ENCODE measurements at regions not wholly inside any gene's neighbourhood (a gene's known extent, or its start where the extent isn't known, plus 50 kb on each side); places are given as distances from the start of the nearest gene placed in this dataset.

DNA sequence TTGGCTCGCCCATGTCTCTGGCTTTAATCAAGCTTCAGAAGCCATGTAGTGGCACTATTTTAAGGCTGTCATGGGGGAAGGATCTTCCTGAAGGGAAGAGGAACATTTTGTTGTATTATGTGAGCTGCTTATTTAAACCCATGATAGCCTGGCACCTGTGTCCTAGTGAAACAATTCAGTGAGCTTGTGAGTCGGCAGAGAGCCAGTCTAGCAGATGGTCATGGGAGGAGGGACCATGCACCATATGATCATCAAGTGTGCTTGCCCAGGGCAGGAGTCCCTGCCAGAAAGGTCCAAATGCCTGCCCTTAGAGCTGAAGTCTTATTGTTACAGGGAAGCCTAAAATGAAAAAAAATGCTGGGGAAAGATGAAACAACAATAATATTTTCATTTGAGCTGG, 132.9 kb downstream of the PRDM13 start:
- 27 to 28% methylated on average over 2 of the region's 2 CpGs for whole genome bisulfite sequencing, 2 donors
- TF ChIP-seq, protein P1, sequence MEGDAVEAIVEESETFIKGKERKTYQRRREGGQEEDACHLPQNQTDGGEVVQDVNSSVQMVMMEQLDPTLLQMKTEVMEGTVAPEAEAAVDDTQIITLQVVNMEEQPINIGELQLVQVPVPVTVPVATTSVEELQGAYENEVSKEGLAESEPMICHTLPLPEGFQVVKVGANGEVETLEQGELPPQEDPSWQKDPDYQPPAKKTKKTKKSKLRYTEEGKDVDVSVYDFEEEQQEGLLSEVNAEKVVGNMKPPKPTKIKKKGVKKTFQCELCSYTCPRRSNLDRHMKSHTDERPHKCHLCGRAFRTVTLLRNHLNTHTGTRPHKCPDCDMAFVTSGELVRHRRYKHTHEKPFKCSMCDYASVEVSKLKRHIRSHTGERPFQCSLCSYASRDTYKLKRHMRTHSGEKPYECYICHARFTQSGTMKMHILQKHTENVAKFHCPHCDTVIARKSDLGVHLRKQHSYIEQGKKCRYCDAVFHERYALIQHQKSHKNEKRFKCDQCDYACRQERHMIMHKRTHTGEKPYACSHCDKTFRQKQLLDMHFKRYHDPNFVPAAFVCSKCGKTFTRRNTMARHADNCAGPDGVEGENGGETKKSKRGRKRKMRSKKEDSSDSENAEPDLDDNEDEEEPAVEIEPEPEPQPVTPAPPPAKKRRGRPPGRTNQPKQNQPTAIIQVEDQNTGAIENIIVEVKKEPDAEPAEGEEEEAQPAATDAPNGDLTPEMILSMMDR (IDR thresholded peaks at IDR 0.05): no peak
- peak in 1 of 2 donors; percentile 6 for DNase-seq
- H3K27me3 ChIP-seq: peaks cover 0 to 45% (median 15%) of the 10 kb centered on the region in 7 donors
- ATAC-seq: peak in 3 of 8 donors; percentile 44 to 71 (median 52)
- H3K4me1 ChIP-seq: no peaks in the 10 kb centered on the region
- H3K9me3 ChIP-seq: no peaks in the 10 kb centered on the region
- intact Hi-C loops (cut with DNase I): loop anchor here in 1 of 10 donors (10.0 kb wide), 1 partner anchor 275 kb away; no protein-coding TSS in a partner anchor
- no peaks in the 10 kb centered on the region for H3K36me3 ChIP-seq
- H3K27ac ChIP-seq: no peak overlapping the region
- no peak overlapping the region for H3K4me3 ChIP-seq

DNA sequence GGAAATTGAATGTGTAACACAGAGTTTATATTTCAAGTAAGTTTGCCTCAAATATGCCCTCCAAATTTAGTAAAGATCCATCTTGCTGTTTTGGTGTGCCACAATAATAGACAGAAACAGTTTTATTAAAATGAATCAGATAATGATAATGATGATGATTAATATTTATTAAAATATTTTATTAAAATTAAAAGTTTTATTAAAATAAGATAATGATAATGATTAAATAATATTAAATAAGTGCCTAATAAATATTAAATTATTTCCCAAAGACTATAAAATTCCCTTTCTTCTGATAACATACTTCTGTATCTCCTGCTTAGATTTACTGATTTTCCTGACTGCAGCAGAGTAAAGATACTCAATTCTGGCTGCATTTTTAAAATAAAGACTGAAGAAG, 134.5 kb downstream of the PRDM13 start:
- DNase-seq (no peak), ATAC-seq (no peak)
- intact Hi-C loops (cut with DNase I): loop anchor here in 5 of 10 donors (5.0 to 10.0 kb wide), 4 partner anchors 136 to 274 kb away; partner anchors contain the start of gene PRDM13 (in 1 of the 5)
- Histone ChIP-seq H3K27me3 (peaks cover 0 to 40% (median 15%) of the 10 kb centered on the region in 7 donors), H3K4me1 (peaks cover 0 to 5% (median 0%) of the 10 kb centered on the region in 9 donors), H3K9me3 (no peaks in the 10 kb centered on the region), H3K36me3 (no peaks in the 10 kb centered on the region), H3K4me3 (no peak overlapping the region), H3K27ac (no peak overlapping the region)
- TF ChIP-seq, protein P1 (IDR thresholded peaks at IDR 0.05): no peak

DNA sequence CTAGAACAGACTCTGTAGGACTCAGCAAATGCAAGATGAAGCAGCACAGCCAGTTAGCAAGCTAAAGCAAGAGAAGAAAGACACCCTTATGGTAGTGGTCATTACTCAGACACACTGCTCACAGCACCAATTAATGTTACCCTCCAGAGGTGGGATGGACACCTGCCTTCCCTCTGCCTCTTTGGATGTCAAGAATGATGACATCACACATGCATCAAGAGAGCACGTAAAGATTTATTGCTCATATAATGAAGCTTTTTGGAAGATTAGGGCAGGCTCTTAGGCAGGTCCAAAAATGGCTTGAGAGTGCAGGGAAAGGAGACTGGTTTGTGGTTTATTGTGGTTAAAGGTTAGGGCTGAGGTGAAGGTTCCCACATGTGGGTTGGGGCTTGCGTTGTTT, 137.0 kb downstream of the PRDM13 start:
- ATAC-seq (no peak), DNase-seq (no peak)
- Histone ChIP-seq H3K27ac (no peak overlapping the region), H3K27me3 (peaks cover 0 to 46% (median 21%) of the 10 kb centered on the region in 7 donors), H3K9me3 (no peaks in the 10 kb centered on the region), H3K36me3 (no peaks in the 10 kb centered on the region), H3K4me3 (no peak overlapping the region), H3K4me1 (peaks cover 0 to 7% (median 0%) of the 10 kb centered on the region in 9 donors)
- TF ChIP-seq, protein P1 (IDR thresholded peaks at IDR 0.05): no peak
- WGBS, 2 donors: 77 to 90% methylated on average over 2 of the region's 2 CpGs
- intact Hi-C loops (cut with DNase I): loop anchor here in 6 of 10 donors (2.0 to 10.0 kb wide), 5 partner anchors 139 to 277 kb away; partner anchors contain the start of gene PRDM13 (in 1 of the 6)

DNA sequence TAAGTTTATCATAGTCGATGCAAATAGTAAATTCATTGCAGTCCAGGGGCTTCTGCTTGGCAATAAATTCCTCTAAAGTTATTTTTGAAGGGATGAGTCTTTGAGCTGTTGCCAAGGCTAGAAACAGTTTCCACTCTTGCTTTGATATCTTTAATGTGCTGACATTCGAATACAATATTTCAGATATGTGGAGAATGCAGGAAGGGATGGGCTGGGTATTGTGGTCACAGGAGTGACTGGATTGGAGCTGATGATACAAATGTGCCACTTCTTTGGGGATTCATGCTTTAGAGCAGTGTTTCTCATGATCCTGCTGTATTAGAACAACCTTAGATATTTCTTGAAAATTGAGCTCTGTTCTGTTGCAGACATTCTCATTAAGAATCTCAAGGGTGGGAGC, 139.0 kb downstream of the PRDM13 start:
- TF ChIP-seq, protein P1 (IDR thresholded peaks at IDR 0.05): no peak
- ATAC-seq (no peak), DNase-seq (no peak)
- Histone ChIP-seq H3K27ac (no peak overlapping the region), H3K4me3 (no peak overlapping the region), H3K36me3 (no peaks in the 10 kb centered on the region), H3K27me3 (peaks cover 0 to 36% (median 16%) of the 10 kb centered on the region in 7 donors), H3K4me1 (peaks cover 0 to 7% (median 0%) of the 10 kb centered on the region in 9 donors), H3K9me3 (no peaks in the 10 kb centered on the region)
- intact Hi-C loops (cut with DNase I): loop anchor here in 8 of 10 donors (2.0 to 10.0 kb wide), 6 partner anchors 141 to 279 kb away; partner anchors contain the start of gene PRDM13 (in 1 of the 8)
- WGBS, 2 donors: 25 to 26% methylated on average over 2 of the region's 2 CpGs

Data from heart right ventricle (tissue), 16 donors.